ENCODE measurements at regions not wholly inside any gene's neighbourhood (a gene's known extent, or its start where the extent isn't known, plus 50 kb on each side); places are given as distances from the start of the nearest gene placed in this dataset.

- TF ChIP-seq, protein P1, sequence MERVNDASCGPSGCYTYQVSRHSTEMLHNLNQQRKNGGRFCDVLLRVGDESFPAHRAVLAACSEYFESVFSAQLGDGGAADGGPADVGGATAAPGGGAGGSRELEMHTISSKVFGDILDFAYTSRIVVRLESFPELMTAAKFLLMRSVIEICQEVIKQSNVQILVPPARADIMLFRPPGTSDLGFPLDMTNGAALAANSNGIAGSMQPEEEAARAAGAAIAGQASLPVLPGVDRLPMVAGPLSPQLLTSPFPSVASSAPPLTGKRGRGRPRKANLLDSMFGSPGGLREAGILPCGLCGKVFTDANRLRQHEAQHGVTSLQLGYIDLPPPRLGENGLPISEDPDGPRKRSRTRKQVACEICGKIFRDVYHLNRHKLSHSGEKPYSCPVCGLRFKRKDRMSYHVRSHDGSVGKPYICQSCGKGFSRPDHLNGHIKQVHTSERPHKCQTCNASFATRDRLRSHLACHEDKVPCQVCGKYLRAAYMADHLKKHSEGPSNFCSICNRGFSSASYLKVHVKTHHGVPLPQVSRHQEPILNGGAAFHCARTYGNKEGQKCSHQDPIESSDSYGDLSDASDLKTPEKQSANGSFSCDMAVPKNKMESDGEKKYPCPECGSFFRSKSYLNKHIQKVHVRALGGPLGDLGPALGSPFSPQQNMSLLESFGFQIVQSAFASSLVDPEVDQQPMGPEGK (CRISPR knock-in tag; IDR thresholded peaks at IDR 0.05; ENCODE audit: borderline replicate concordance), result no peak
- no peak for TF ChIP-seq BACH2 (CRISPR knock-in tag; IDR thresholded peaks at IDR 0.05; ENCODE audit: borderline replicate concordance)
- no peak for TF ChIP-seq CSDC2 (CRISPR knock-in tag; IDR thresholded peaks at IDR 0.05)
- no peak for TF ChIP-seq RARB (CRISPR knock-in tag; IDR thresholded peaks at IDR 0.05)
- no peak for TF ChIP-seq TSHZ2 (CRISPR knock-in tag; IDR thresholded peaks at IDR 0.05)
- no peak for TF ChIP-seq ZFP30 (CRISPR knock-in tag; IDR thresholded peaks at IDR 0.05)
Measured at GRCh38 chr12:78641837-78642423, 222.6 kb upstream of the SYT1 start.

Measured in SK-N-SH treated with all-trans-retinoic acid at 6 μM for 48 hours (cell line).